GM13976 (cell line): ENCODE measurements at regions not wholly inside any gene's neighbourhood (a gene's known extent, or its start where the extent isn't known, plus 50 kb on each side); places are given as distances from the start of the nearest gene placed in this dataset.

Source experiments
- DNase-seq: peaks from one replicate; pipeline ENCODE4 v3.0.0; 2012; ENCODE audit warnings: low spot score
- in situ Hi-C: fragments of 300-500 bp; cut with MboI; formaldehyde crosslinking; loops from one replicate; pipeline ENCODE4 v1.12.0; 2022; ENCODE audit warnings: low sequenced_read_pairs, mixed read lengths, inconsistent platforms; ENCODE audit not compliant: unreplicated experiment
- TF ChIP-seq, protein P1 (sequence below): IDR thresholded peaks from 2 replicates; pipeline ENCODE4 v1.5.1; 2012; ENCODE audit warnings: borderline replicate concordance, mild to moderate bottlenecking; ENCODE audit not compliant: insufficient read depth; ENCODE audit errors: extremely low read depth, missing control alignments, control extremely low read depth

DNA sequence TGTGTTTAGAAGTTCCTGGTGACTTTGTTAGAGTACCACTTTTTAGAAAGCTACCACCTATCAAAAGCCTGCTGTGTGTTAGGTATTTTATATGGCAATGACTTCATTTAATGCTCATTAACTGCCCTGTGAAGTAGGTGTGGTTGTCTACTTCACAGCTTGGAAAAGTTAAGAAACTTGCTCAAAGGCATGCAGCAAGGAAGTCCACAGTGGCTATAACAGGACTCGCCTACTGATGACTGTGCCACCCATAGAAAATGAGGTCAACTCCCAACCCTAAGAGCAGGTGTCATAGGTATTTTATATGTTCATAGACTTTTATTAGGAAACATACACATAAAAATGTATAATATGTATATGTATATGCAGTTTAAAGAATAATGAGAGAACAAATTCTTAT, 125.2 kb upstream of the PAX6 start:
- no peak for DNase-seq
- in situ Hi-C loops = no loop called here
- TF ChIP-seq, protein P1, sequence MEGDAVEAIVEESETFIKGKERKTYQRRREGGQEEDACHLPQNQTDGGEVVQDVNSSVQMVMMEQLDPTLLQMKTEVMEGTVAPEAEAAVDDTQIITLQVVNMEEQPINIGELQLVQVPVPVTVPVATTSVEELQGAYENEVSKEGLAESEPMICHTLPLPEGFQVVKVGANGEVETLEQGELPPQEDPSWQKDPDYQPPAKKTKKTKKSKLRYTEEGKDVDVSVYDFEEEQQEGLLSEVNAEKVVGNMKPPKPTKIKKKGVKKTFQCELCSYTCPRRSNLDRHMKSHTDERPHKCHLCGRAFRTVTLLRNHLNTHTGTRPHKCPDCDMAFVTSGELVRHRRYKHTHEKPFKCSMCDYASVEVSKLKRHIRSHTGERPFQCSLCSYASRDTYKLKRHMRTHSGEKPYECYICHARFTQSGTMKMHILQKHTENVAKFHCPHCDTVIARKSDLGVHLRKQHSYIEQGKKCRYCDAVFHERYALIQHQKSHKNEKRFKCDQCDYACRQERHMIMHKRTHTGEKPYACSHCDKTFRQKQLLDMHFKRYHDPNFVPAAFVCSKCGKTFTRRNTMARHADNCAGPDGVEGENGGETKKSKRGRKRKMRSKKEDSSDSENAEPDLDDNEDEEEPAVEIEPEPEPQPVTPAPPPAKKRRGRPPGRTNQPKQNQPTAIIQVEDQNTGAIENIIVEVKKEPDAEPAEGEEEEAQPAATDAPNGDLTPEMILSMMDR = no peak

DNA sequence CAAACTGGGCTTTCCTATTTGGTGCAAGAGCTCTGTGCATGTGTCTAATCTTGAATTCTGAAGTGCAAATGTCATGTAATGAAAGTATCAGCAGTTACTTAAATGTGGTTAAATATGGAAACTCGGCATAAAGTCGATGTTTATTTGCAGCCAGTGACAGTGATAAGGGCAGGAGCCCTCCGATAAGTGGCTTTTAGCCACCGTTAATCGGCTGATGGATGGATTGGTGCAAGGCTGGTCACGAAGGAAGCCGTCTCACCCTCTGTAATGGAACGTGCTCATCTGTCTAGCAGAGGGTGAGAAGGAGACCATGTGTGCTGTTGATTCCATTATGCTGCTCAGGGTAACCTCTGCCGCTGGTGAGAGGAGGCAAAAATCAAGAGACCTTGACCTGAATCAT, 121.8 kb upstream of the PAX6 start:
- TF ChIP-seq, protein P1 = no peak
- no peak for DNase-seq
- in situ Hi-C loops = no loop called here

DNA sequence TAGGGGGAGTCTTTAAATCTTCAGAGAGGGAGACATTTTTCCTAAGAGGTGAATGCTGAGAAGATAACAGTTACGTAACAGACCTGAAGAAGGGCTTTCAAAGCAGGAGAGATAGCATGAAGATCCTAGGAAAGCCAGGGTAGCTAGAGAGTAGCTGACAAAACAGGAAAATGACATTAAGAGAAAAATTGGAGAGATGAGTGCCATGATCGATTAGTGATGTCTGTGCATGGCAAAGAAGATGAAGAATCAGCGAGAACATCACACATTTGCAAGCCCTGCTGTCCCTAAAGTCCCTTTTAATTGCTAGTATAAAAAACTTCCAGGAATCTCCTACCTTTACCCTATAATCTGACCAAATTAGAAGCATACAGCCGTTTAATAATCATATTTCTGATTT, 116.9 kb upstream of the PAX6 start:
- in situ Hi-C loops = no loop called here
- no peak for DNase-seq
- TF ChIP-seq, protein P1 = no peak

DNA sequence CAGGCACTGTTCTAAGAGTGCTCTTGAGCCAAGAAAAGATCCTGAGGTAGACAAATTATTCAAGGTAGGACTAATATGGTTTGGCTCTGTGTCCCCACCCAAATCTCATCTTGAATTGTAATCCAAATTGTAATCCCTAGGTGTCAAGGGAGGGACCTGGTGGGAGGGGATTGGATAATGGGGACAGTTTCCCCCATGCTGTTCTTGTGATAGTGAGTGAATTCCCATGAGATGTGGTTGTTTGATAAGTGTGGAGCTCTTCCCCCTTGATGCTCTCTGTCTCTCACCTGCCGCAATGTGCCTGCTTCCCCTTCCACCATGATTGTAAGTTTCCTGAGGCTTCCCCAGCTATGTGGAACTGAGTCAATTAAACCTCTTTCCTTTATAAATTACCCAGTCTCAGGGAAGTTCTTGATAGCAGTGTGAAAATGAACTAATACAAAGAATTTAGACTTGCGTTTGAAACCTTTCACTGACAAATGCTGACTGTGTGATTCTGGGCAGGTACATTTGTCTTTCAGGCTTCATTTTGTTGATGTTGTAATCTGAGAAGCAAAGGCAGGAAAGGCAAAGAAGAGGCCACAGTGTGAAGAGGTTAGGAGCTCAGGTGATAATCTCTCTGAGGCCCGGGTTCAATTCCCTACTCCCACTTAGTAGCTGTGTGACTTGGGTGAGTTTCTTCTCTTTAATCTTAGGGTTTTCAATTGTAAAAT, 115.8 kb upstream of the PAX6 start:
- DNase-seq = no peak
- TF ChIP-seq, protein P1 = no peak
- in situ Hi-C loops = no loop called here

DNA sequence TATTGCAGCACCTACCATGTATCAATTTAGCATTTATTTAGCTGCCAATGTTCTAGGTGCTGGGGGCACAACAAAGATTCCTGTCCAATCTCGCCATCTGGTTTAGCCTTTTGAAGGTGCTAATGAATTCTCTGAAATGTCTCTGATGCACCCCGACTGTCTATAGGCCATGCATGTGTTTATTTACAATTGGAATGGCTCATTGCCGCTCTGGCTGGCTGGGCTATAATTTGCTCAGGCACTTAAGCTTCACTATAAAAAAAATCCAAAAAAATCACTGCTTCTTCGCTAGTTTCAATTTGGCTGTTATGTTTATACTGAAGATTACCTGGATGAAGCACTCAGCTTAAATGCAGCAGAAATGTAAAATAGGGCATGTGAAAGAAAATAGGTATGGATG, 115.0 kb upstream of the PAX6 start:
- TF ChIP-seq, protein P1 = no peak
- in situ Hi-C loops = no loop called here
- no peak for DNase-seq

DNA sequence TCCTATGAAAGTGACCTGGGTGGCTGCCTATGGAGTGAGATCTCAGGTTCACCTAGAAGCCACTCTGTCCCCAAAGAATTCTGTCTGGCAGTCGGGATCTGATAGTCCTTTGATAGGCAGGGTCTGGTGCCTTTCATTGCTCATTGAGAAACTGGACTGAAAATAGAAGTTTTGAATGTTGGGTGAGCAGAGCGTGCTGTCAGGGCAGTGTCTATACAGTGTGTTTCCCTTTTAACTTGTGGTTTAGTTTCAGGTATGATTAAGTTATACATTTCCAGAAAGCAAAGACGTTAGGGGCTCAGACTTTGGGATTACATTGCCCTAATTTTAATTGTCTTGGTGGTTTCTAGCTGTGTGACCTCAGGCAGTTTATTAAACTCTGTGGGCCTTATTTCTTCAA, 111.3 kb upstream of the PAX6 start:
- TF ChIP-seq, protein P1 = no peak
- in situ Hi-C loops = no loop called here
- no peak for DNase-seq

DNA sequence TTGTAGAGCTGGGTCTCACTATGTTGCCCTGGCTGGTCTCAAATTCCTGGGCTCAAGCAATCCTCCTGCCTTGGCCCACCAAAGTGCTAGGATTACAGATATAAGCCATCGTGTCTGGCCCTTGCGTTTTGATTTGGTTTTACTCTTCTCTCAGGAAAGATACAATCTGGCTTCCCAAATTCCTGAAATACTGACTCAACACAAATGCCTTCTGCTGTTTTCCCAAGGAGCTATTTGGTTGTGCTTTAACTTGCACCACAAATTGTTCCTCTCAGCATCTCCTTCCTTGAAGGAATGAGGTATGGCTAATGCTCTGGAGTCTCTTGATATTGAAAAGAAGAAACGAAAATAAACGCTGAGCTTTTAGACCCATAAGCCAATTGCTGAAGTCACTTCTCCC, 110.0 kb upstream of the PAX6 start:
- in situ Hi-C loops = no loop called here
- TF ChIP-seq, protein P1 = no peak
- DNase-seq = no peak
